22Rv1 (cell line): ENCODE measurements at regions not wholly inside any gene's neighbourhood (a gene's known extent, or its start where the extent isn't known, plus 50 kb on each side); places are given as distances from the start of the nearest gene placed in this dataset.

ENCODE experiments used
- H3K27ac ChIP-seq: fragments of 450-650 bp; 2 replicates; pipeline ENCODE4 v1.5.1; 2017
- ZFX ChIP-seq: fragments of 450-650 bp; IDR thresholded peaks from 2 replicates; pipeline ENCODE4 v1.6.1; 2017; ENCODE audit warnings: antibody characterized with exemption, borderline replicate concordance
- TF ChIP-seq, protein P1 (sequence below): fragments of 450-650 bp; IDR thresholded peaks from 2 replicates; pipeline ENCODE4 v1.5.1; 2017; ENCODE audit warnings: mild to moderate bottlenecking

DNA sequence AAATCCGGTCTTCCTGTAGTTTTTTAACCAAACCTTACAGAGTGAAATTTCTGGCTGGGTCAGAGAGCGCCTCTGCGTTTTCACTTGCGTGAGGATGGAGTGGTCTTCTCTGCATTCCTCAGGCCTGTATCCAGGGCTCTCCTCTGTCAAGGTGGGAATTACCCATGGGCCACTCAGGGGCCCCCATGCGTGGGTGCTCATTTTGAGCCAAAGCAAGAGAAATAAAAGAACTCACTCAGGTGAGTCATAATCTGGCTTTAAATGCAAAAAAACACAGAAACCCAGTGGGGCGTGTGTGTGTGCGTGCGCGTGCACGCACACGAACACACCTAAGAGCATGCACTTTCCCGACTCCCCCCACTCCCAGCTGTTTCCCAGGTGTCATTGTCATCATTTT is 104.0 kb upstream of the PWP1 start:
- no peak overlapping the region for H3K27ac ChIP-seq
- TF ChIP-seq, protein P1, sequence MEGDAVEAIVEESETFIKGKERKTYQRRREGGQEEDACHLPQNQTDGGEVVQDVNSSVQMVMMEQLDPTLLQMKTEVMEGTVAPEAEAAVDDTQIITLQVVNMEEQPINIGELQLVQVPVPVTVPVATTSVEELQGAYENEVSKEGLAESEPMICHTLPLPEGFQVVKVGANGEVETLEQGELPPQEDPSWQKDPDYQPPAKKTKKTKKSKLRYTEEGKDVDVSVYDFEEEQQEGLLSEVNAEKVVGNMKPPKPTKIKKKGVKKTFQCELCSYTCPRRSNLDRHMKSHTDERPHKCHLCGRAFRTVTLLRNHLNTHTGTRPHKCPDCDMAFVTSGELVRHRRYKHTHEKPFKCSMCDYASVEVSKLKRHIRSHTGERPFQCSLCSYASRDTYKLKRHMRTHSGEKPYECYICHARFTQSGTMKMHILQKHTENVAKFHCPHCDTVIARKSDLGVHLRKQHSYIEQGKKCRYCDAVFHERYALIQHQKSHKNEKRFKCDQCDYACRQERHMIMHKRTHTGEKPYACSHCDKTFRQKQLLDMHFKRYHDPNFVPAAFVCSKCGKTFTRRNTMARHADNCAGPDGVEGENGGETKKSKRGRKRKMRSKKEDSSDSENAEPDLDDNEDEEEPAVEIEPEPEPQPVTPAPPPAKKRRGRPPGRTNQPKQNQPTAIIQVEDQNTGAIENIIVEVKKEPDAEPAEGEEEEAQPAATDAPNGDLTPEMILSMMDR, result no peak
- no peak for TF ChIP-seq ZFX

DNA sequence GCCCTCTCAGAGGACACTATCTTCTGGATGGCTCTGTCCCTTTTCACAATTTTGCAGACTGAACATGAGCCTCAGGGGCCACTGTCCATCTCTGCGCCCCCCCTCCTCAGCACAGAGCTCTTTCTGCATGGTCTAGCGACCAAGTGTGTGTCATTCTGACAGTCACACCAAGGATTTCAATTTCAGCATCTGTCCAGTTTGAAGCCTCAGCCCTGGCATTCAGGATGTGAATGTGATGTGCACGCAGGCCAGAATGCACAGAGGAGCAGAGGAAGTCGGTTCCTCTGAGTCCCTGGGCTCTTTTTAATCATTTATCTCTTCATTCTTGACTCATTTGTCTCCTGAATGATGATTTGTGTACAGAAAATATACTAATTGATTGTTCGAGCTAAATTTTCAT is 102.0 kb upstream of the PWP1 start:
- no peak for TF ChIP-seq ZFX
- TF ChIP-seq, protein P1, result no peak
- no peak overlapping the region for H3K27ac ChIP-seq

DNA sequence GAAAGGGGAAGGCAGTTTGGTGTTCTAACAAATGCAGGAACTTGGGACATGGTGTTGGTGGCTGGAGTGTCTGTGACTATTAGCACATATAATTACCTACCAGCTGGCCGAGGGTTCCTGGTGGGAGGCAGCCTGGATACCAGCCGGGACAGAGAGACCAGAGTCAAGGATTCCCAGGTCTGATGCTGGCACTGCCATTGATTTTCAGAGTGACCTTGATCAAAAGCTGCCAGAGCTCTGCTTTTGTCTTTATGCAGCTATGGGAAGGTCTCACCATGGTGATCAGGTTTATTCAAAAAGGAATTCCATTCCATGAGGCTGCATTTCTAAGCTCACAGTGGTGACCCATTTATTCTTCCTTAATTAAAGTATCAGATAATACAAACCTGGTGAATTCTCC is 101.0 kb upstream of the PWP1 start:
- no peak overlapping the region for H3K27ac ChIP-seq
- TF ChIP-seq, protein P1, result no peak
- no peak for TF ChIP-seq ZFX

DNA sequence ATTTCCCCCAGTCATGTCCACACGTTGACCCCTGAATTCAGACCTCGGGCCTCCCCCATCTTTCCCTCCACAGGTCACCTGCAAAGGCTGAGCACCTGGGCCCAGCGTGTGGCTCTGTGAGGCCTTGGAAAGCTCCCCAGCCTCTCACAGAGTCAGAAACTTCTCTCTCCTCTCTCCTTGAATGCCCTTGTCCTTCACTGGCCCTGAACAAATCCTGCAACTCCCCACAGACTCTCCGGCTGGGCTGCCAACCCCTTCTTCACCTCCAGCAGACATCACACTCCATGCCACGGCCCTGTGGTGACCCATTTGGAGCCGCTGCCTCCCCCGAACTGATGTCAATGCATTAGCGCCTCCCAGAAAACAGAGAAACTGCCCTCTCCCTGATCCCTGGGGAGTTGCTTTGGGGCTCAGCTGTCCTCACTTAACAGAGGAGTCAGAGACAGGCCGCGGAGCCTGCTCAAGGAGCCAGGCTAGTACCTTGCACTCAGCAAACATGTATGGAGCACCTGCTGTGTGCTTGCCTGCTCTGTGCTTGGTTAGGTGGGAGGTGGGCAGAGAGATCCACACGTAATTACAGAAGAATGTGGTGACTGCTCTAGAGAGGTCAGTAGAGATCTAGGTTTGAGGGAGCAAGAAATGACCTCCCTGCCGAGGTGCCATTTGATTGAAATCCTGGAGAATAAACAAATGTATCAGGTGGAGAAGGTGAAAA is 99.2 kb upstream of the PWP1 start:
- no peak for TF ChIP-seq ZFX
- TF ChIP-seq, protein P1, result no peak
- no peak overlapping the region for H3K27ac ChIP-seq

DNA sequence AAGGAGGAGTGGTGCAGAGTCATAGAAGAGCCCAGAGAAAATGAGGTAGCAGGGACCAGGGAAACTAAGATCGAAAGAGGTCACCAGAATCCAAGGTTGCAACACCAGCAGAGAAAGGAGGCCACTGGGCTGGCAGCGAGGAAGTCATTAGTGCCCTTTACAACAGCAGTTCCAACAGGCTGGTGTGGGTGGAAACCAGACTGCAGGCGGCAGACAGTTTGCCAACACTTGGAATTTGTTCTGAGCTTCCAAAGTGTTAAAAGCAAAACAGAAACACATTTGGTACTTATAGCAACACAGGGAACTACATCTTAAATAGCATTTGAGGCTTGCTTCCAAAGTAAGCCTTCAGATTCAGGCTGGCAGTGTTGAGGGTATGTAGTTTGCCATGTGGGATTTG is 95.2 kb upstream of the PWP1 start:
- TF ChIP-seq, protein P1, result no peak
- no peak for TF ChIP-seq ZFX
- H3K27ac ChIP-seq, result no peak overlapping the region

DNA sequence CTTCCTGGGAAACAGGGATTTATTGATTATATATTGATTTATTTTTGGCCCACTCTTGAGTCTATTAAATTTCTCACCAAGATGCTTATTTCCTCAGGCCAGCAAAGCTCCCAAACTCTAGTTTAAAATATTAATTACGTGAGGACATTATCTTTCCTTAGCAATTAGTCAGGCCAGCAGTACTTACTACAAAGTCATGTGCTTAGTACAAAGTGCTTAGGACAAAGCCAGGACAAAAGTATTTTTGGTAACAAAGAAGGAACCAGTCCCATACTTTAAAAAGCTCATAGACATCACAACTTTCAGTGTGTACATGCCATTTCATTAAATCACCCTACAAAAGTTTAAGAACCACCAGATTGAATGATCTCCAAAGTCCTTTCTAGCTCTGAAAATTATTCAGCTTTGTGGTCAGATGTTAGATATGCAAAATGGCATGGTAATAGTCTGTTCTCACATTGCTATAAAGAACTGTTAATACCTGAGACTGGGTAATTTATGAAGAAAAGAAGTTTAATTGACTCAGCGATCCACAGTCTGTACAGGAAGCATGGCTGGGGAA is 94.7 kb upstream of the PWP1 start:
- TF ChIP-seq, protein P1, result no peak
- TF ChIP-seq ZFX, result no peak
- no peak overlapping the region for H3K27ac ChIP-seq

DNA sequence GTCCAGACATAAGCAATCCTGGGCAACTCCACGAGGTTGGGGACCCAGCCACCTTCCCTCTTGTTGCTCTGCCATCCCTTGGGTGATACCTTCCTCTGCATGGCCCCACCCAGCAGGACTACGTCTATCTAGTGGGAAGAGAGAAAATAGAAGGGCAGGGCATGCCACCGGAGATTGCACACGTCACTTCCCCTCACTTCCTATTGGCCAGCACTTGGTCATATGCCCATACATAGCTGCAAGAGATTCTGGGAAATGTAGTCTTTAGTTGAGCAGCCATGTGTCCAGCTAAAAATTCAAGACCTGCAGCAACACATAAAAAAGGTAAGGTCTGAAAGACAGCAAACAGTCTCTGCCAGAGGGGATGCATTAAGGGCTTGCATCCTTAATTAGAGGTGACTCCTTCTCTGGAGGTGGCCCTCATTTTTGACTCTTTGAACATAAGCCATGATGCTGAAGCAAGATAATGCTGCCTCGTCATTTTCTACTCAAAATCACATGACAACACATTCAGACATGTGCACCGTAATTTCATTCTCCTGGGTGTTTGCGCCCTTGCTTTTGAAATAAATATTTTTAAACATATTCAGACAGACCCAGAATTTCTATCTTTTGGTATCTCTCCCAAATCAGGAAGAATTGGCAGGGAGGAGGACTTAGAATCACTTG is 91.8 kb upstream of the PWP1 start:
- TF ChIP-seq, protein P1, result no peak
- no peak for TF ChIP-seq ZFX

More for the DNA sequence above, 91.8 kb upstream of the PWP1 start:
- no peak overlapping the region for H3K27ac ChIP-seq
